Upper lobe of right lung (tissue), 1 donor: ENCODE measurements at regions not wholly inside any gene's neighbourhood (a gene's known extent, or its start where the extent isn't known, plus 50 kb on each side); places are given as distances from the start of the nearest gene placed in this dataset.

Experiments used
- ATAC-seq: fragments of 200-7000 bp; cut with Tn5 transposase; one replicate; pipeline ENCODE4 v1.9.1; 2020; ENCODE audit warnings: mild to moderate bottlenecking, moderate library complexity
- DNase-seq: peaks from one replicate; pipeline ENCODE4 v3.0.0-alpha.2; 2020
- H3K27ac ChIP-seq: fragments of 200-600 bp; one replicate; pipeline ENCODE4 v1.8.0; 2022
- H3K27me3 ChIP-seq: fragments of 200-600 bp; one replicate; pipeline ENCODE4 v1.8.0; 2022; ENCODE audit warnings: mild to moderate bottlenecking
- H3K36me3 ChIP-seq: fragments of 200-600 bp; one replicate; pipeline ENCODE4 v1.8.0; 2022
- H3K4me1 ChIP-seq: fragments of 200-600 bp; one replicate; pipeline ENCODE4 v1.8.0; 2022
- H3K4me3 ChIP-seq: fragments of 200-600 bp; one replicate; pipeline ENCODE4 v1.8.0; 2022; ENCODE audit warnings: mild to moderate bottlenecking
- H3K9me3 ChIP-seq: fragments of 200-600 bp; one replicate; pipeline ENCODE4 v1.8.0; 2022
- CTCF ChIP-seq: fragments of 200-600 bp; IDR thresholded peaks from one replicate; pipeline ENCODE4 v1.8.0; 2022; ENCODE audit warnings: antibody characterized with exemption
- intact Hi-C: fragments of 100-400 bp; cut with DNase I; formaldehyde crosslinking; loops from one replicate; pipeline ENCODE4 v1.11.0; 2022
- donor health status: DM: no; HTN: yes; CAD: no; lungs with severe emphysema.

GRCh38 chr20:16201191-16201590, 372.1 kb downstream of the KIF16B start:
- no peak for TF ChIP-seq CTCF
- Histone ChIP-seq H3K36me3 (no peaks in the 10 kb centered on the region), H3K4me1 (no peaks in the 10 kb centered on the region), H3K4me3 (no peak overlapping the region), H3K27ac (no peak overlapping the region), H3K9me3 (no peaks in the 10 kb centered on the region), H3K27me3 (no peaks in the 10 kb centered on the region)
- DNase-seq (no peak), ATAC-seq (no peak)
- intact Hi-C loops: no loop called here

GRCh38 chr20:16197696-16198095, 375.6 kb downstream of the KIF16B start:
- no peak for DNase-seq
- H3K4me1 ChIP-seq: no peaks in the 10 kb centered on the region
- H3K27ac ChIP-seq: no peak overlapping the region
- intact Hi-C loops: no loop called here
- no peak for TF ChIP-seq CTCF
- H3K9me3 ChIP-seq: no peaks in the 10 kb centered on the region
- no peaks in the 10 kb centered on the region for H3K27me3 ChIP-seq
- no peak overlapping the region for H3K4me3 ChIP-seq
- no peaks in the 10 kb centered on the region for H3K36me3 ChIP-seq
- ATAC-seq: no peak

- Histone ChIP-seq H3K4me3 (no peak overlapping the region), H3K9me3 (no peaks in the 10 kb centered on the region), H3K27ac (no peak overlapping the region), H3K4me1 (no peaks in the 10 kb centered on the region), H3K36me3 (no peaks in the 10 kb centered on the region), H3K27me3 (no peaks in the 10 kb centered on the region)
- ATAC-seq (no peak), DNase-seq (no peak)
- no peak for TF ChIP-seq CTCF
- intact Hi-C loops: no loop called here
Observed at GRCh38 chr20:16195671-16196070, 377.6 kb downstream of the KIF16B start.

GRCh38 chr20:16194617-16195360, 378.5 kb downstream of the KIF16B start:
- no peak for TF ChIP-seq CTCF
- no peak for DNase-seq
- no peak for ATAC-seq
- intact Hi-C loops: no loop called here
- Histone ChIP-seq H3K27me3 (no peaks in the 10 kb centered on the region), H3K27ac (no peak overlapping the region), H3K4me1 (no peaks in the 10 kb centered on the region), H3K36me3 (no peaks in the 10 kb centered on the region), H3K9me3 (no peaks in the 10 kb centered on the region), H3K4me3 (no peak overlapping the region)

- H3K27me3 ChIP-seq: no peaks in the 10 kb centered on the region
- intact Hi-C loops: no loop called here
- H3K36me3 ChIP-seq: no peaks in the 10 kb centered on the region
- no peaks in the 10 kb centered on the region for H3K9me3 ChIP-seq
- H3K4me3 ChIP-seq: no peak overlapping the region
- H3K27ac ChIP-seq: no peak overlapping the region
- no peaks in the 10 kb centered on the region for H3K4me1 ChIP-seq
- ATAC-seq (no peak), DNase-seq (no peak)
- no peak for TF ChIP-seq CTCF
Observed at GRCh38 chr20:16191496-16191895, 381.8 kb downstream of the KIF16B start.

- TF ChIP-seq CTCF: no peak
- intact Hi-C loops: no loop called here
- Histone ChIP-seq H3K4me3 (no peak overlapping the region), H3K27ac (no peak overlapping the region), H3K36me3 (no peaks in the 10 kb centered on the region), H3K27me3 (no peaks in the 10 kb centered on the region), H3K9me3 (no peaks in the 10 kb centered on the region), H3K4me1 (no peaks in the 10 kb centered on the region)
- ATAC-seq (no peak), DNase-seq (no peak)
Observed at GRCh38 chr20:16189371-16189770, 383.9 kb downstream of the KIF16B start.
